ENCODE measurements at regions not wholly inside any gene's neighbourhood (a gene's known extent, or its start where the extent isn't known, plus 50 kb on each side); places are given as distances from the start of the nearest gene placed in this dataset.
"Not testable (repeated sequence)": the region's sequence is repeated elsewhere in the genome, so short reads cannot be mapped to it uniquely, and the experiment has no call there.

- no peak for DNase-seq
Measured at GRCh38 chr2:56515399-56515798, 331.6 kb downstream of the CCDC85A start.

DNA sequence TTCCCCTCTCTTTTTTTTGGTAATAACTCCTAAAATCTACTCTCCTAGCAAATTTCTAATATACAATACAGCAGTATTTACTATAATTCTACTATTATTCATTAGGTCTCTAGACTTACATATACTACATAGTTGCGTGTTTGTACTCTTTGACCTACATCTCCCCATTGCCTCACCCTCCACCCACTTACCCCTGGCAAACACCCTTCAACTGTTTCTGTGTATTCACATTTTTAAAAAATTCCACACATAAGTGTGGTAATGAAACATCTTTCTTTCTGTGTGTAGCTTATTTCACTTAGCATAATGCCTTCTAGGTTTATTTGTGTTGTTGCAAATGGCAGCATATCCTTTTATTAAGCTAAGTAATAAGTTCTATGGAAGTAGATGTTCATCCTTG lies 336.0 kb downstream of the CCDC85A start:
- no peak for DNase-seq

DNA sequence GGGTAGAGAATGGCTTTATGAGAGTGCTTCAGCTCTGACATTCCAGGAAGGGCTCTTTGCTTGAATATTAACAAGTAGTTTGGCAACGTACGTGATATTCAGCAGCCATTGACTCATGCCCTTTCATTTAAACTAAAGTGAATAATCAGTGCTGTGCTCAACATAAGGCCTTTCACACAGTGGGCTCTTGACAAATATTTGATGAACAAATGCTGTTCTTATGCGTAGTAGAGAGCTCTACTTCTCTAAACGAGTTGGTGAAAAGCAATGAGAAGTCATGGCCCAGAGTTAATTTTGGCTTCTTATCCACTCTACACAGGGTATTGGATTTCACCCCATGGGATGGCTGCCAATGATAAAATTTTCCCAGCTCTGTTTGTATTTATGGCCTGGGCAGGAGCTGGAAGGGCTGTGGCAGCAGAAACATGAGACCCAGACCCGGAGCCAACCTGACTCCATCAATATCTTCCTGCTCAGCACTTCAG lies 338.9 kb downstream of the CCDC85A start:
- DNase-seq = no peak

- DNase-seq = no peak
Measured at GRCh38 chr2:56523816-56524215, 340.0 kb downstream of the CCDC85A start.

- no peak for DNase-seq
Measured at GRCh38 chr2:56531668-56532420, 348.1 kb downstream of the CCDC85A start.

DNA sequence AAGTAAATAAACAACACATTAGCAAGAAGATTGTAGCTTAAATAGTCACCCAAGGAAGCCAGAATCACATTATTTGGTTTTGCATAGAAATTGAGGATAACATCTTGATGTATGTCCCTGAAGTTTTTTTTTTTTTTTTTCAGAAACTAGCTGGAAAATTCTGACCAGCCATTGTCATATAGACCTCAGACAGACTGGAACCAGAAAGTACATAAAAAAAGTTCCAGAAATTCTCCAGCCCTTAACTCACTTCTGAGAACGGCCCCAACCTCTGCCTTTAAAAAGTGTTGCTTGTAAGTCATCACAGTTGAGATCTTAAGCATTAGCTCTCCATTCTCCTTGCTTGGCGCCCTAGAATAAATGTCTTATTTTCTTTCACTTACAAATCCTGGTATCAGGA lies 350.5 kb downstream of the CCDC85A start:
- no peak for DNase-seq

- no peak for DNase-seq
Measured at GRCh38 chr2:56537756-56538155, 354.0 kb downstream of the CCDC85A start.

DNA sequence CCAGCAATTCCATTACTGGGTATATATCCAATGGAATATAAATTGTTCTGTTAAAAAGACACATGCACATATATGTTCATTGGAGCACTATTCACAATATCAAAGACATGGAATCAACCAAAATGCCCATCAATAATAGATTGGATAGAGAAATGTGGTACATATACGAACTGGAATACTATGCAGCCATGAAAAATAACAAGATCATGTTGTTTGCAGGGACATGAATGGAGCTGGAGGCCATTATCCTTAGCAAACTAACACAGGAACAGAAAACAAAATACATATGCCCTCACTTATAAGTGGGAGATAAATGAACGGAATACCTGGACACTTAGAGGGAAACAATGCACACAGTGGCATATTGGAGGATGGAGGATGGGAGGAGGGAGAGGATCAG lies 355.8 kb downstream of the CCDC85A start:
- no peak for DNase-seq

GRCh38 chr2:56540467-56540866 lies 356.7 kb downstream of the CCDC85A start:
- DNase-seq = no peak

GRCh38 chr2:56540916-56541315 lies 357.1 kb downstream of the CCDC85A start:
- DNase-seq = no peak

DNA sequence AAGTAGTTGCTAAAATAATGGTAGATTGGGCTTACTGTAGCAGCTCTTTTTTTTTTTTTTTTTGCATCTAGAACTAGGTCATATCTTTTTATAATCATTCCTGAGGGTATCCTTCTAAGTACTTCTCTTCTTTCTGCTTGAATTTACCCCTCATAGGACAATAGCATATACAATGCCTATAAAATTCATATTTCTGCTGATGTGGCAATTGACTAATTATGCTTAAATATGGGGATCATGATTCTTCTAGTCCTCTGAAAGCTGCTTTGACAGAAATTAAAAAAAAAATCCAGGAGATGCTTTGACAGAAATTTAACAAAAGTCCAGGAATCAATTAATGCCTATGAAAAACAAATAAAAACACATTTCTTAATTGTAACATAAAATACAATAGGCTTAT lies 358.4 kb downstream of the CCDC85A start:
- no peak for DNase-seq

GRCh38 chr2:56565143-56565542 lies 381.4 kb downstream of the CCDC85A start:
- no peak for DNase-seq

- DNase-seq = no peak
Measured at GRCh38 chr2:56571074-56571473, 387.3 kb downstream of the CCDC85A start.

DNA sequence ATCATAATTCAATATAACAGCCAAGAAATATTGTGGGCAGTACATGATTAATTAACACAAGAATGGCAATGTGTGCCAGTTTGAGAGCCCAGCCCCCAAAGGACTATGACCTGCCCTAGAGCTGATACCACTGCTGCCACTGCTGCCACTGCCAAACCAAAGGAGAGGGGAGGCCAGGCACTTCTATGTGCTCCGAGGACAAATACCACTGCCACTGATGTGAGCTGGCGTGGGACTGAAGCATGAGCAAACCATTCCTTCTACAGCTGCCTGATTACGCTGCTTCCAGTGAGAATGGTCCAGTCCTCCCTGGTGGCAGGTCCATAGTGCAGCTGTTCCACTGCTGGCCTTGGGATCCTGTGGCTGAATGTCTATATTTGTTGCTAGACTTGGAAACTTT lies 392.2 kb downstream of the CCDC85A start:
- DNase-seq = no peak

- DNase-seq = no peak
Measured at GRCh38 chr2:56580242-56580641, 396.5 kb downstream of the CCDC85A start.

DNA sequence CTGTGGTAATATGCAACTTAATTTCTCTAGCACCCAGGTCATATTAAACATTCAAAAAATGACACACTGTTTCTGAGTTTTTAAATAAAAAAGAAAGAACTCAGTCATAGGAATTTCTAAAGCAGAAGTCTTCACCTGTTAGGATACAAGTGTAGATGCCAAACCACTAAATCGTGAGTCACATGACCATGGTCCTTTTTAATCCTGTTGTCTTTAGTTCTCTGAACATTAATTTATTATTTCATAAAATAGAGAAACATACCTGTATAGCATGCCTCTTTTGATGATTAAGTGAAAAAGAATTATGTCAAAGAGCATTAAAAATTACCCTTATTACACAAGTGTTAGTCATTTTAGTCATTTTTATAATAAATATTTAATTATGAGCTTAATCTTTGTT lies 398.8 kb downstream of the CCDC85A start:
- no peak for DNase-seq

GRCh38 chr2:56583796-56584315 lies 400.1 kb downstream of the CCDC85A start:
- DNase-seq = no peak

DNA sequence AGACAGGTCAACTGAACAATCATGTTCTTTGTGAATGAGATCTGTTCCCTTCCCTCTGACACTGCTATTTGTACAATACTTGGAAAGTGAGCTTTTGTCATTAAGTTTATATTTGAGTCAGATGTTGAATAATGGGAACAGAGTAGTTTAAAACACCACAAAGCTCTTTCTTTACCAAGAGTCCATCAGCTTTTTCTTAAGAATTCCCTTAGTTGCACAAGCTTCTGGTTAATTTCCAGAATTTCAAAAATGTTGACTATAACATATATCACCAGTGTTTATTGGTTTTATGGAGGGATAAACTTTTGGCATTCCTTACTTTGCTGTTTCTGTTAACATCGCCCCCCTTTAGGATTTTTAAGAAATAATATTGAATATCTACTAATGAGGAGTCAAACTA lies 403.7 kb downstream of the CCDC85A start:
- DNase-seq = no peak

DNA sequence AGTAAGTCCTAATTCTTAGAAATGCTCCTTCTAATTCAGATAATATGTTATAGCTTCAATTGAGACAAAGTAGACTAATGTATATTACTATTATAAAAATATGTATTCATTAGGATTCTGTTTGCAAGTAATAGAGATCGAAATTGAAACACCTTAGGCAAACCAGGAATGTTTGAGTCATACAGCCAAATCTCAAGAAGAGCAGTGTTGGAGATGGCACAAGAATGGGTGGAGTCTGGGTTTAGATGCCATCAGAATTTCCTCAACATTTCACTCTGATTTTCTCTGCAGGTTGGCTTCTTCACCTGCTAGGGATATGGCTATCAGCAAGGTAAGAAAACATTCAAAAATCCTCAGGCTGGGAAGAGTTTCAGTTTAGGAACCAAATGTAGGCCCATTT lies 405.4 kb downstream of the CCDC85A start:
- DNase-seq = no peak

DNA sequence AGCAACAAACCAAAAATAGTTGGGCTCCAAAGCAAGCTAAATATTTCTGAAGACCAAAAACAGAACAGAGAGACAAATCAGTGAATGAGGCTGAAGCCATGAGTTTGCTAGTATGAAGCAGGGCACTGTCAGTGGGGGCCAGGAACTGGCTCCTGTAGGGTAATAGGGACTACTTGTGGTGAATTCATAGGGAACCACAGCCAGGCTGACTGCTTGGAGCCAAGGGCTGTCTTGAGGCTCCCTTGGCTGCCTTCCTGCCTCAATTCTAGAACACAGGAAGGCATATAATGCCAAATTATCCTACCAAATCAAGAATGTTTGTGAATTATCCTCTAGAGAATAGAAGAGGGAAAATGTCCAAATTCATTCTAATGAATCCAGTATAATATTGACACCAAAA lies 406.0 kb downstream of the CCDC85A start:
- DNase-seq = no peak

GRCh38 chr2:56590611-56591010 lies 406.8 kb downstream of the CCDC85A start:
- DNase-seq = no peak

DNA sequence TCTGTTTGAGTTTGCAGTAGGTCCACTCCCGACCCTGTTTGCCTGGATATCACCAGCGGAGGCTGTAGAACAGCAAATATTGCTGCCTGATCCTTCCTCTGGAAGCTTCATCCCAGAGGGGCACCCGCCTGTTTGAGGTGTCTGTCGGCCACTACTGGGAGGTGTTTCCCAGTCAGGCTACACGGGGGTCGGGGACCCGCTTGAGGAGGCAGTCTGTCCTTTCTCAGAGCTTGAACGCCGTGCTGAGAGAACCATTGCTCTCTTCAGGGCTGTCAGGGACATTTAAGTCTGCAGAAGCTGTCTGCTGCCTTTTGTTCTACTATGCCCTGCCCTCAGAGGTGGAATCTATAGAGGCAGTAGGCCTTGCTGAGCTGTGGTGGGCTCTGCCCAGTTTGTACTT lies 422.3 kb downstream of the CCDC85A start:
- not testable (repeated sequence) for DNase-seq

DNA sequence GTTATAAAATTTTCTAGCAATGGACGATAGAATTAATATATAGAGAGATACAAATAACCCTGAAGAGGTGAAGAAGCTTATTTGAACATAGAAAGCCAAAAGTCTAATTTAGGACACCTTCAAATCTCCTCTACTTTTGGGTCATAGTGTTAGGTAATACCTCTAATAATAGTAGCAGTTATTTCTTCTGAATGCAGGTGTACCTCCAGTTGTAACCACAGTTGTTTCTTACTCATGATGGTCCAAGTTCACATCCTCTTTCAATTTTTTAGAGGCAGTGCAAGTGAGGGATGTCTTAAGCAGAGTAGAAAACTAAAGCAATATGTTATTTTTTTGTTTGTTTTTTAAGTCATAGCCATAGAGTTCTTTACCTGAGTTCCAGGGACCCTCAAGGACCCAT lies 429.5 kb downstream of the CCDC85A start:
- DNase-seq = no peak

DNA sequence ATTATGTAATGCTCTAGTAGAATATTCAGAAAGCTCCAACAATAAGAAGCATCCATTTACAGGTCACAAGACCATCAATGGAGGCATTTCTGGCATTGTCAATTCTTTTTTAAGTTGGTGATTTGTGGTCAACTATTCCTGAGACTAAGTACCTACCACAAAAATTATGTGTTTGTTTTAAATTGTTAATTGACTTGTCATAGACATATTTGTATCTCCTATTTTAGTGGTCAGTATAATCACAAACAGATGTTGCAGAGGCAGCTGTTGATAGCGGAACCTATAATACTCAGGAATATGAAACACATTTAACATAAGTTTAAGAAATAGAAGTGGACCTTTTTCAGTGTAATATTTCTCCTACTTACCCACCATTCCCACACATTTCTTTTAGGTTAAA lies 430.1 kb downstream of the CCDC85A start:
- DNase-seq = no peak

- no peak for DNase-seq
Measured at GRCh38 chr2:56615760-56616159, 432.0 kb downstream of the CCDC85A start.
